ENCODE measurements at regions not wholly inside any gene's neighbourhood (a gene's known extent, or its start where the extent isn't known, plus 50 kb on each side); places are given as distances from the start of the nearest gene placed in this dataset.

- no peak for TF ChIP-seq CTCF (IDR thresholded peaks at IDR 0.05)
- no peak for TF ChIP-seq ZFX (IDR thresholded peaks at IDR 0.05; ENCODE audit: borderline replicate concordance)
Observed at GRCh38 chr14:56400109-56400825, 179.3 kb upstream of the TMEM260 start.
